D341Med (cell line): ENCODE measurements at regions not wholly inside any gene's neighbourhood (a gene's known extent, or its start where the extent isn't known, plus 50 kb on each side); places are given as distances from the start of the nearest gene placed in this dataset.
"Not testable (repeated sequence)": the region's sequence is repeated elsewhere in the genome, so short reads cannot be mapped to it uniquely, and the experiment has no call there.

ENCODE experiments used
- DNase-seq: peaks from one replicate; pipeline ENCODE4 v3.0.0; 2012; ENCODE audit warnings: low spot score

DNA sequence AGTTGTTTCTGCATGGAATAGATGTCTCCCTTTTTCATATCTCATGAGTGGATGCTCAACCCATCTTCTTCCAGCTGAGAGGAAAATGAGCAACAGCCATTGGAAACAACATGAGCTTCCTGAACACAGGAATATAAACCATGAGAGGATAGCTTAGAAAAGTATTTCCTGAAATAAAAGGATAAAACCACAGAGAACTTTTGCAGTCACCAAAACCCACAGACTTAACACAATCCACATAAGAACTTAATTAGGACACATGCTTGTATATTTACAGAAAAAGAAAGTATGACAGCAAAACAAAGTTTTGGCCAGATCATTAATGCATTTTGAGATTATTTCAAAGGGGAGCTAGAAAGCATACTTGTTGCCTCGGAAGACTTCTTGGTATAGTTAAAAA is 180.5 kb upstream of the RASGRP1 start:
- DNase-seq = no peak

DNA sequence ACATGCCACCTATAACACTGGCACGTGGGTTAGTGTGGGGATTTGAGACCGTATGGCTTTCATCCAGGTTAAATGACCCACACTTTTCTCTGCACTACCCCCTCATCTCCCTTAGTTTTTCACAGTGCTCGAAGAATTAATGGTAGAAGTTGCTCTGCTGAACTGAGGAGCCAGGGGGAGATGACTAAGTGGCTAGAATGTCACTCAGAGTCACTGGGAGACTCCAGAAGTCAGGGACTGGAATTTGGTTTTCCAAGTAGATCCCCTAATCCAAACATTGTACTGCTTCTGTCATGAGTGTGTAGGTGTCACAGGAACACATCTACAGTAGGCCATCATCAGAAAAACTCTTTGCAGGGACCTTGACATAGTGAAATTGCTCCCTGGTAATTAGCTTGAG is 181.0 kb upstream of the RASGRP1 start:
- DNase-seq = no peak

- no peak for DNase-seq
Measured at GRCh38 chr15:38746211-38746610, 181.6 kb upstream of the RASGRP1 start.

- no peak for DNase-seq
Measured at GRCh38 chr15:38748710-38749109, 184.1 kb upstream of the RASGRP1 start.

- DNase-seq = no peak
Measured at GRCh38 chr15:38750786-38751185, 186.2 kb upstream of the RASGRP1 start.

GRCh38 chr15:38755718-38756117 is 191.1 kb upstream of the RASGRP1 start:
- DNase-seq = no peak

GRCh38 chr15:38756441-38756840 is 191.8 kb upstream of the RASGRP1 start:
- no peak for DNase-seq

DNA sequence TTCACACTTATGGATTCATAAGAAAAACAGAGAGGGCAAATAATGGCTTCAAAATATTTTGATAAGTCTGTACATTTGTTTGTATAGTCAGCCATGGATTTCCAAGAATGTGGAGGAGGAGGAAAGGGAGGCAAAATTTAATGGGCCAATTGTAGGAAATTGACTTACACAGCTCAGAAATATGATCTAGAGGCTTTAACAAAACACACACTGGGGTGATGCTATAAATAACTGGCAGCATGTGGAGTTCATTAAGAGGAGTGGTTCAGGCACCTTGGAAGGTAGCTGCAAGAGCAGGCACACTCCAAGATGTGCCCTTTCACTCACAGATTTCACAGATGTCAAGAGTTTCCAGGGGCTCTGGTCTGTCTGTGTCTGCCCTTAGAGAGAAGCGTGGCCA is 193.4 kb upstream of the RASGRP1 start:
- no peak for DNase-seq

- no peak for DNase-seq
Measured at GRCh38 chr15:38761681-38762080, 197.1 kb upstream of the RASGRP1 start.

- no peak for DNase-seq
Measured at GRCh38 chr15:38768970-38769369, 204.4 kb upstream of the RASGRP1 start.

DNA sequence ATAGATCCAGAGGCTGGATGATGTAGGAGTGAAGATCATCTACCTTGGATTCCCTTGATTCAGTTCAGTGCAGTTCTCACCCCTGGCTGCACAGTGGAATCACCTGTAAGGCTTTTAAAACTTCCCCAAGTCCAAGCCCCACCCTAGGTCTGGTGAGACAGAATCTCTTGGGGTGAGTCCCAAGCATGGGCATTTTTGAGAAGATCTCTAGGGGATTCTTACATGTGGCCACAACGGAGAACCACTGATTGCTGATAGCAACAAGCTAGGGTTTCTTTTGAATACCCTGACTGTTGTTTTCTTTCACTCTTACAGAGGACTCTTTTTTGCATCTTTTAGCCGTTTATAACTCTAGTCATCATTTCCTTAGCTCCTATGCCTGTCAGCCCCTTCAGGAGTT is 204.9 kb upstream of the RASGRP1 start:
- no peak for DNase-seq

- DNase-seq = not testable (repeated sequence)
Measured at GRCh38 chr15:38774076-38774475, 209.5 kb upstream of the RASGRP1 start.

DNA sequence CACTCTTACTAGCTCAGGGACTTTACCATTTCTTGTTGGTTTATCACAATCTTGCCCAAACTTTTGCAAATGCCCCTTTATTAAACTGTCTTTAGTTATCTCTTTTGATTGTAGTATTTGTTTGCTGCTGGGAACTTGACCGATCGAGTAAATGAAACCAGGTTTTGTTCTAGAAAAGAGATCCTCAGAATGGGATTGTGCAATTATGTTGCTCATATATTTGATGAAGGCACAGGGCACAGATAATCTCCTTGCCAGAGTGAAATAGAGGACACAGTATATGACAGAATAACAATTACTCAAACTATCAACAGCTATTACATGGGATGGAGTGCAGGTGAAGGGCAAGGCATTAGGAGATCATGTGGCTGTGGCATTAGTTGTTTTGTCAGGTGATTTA is 216.6 kb upstream of the RASGRP1 start:
- DNase-seq = no peak

GRCh38 chr15:38782156-38782555 is 217.5 kb upstream of the RASGRP1 start:
- no peak for DNase-seq

DNA sequence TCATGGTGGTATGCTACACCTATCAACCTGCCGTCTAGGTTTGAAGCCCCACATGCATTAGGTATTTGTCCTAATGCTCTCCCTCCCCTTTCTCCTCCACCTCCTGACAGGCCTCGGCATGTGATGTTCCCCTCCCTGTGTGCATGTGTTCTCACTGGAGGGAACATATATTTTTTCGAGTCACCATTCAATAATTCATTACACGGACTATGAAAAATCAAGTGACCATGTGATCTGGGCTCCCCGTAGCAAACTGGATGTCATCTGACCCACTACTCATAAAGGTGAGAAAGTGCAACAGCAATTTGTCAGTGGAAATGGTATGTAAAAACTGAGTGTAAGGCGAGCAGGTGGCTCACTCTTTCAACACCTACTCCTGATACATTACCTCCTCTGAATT is 224.3 kb upstream of the RASGRP1 start:
- DNase-seq = no peak

DNA sequence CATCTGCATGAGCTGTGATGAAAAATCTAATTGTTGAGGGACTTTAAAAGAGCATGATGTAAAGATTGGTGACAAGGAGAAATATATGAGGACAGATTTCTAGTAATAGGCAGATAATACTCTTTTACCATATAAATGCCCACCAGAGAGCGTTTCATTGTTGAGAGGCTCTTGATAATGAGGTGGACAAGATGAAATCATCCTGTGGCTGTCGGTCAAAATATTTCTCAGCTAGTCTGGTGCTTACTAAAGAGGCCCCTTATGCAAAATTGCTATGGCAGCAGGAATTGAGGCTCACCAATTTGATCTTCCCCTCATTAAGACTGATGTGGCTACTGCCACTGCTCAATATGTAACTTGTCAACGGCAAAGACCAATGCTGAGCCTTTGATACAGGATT is 225.0 kb upstream of the RASGRP1 start:
- no peak for DNase-seq

DNA sequence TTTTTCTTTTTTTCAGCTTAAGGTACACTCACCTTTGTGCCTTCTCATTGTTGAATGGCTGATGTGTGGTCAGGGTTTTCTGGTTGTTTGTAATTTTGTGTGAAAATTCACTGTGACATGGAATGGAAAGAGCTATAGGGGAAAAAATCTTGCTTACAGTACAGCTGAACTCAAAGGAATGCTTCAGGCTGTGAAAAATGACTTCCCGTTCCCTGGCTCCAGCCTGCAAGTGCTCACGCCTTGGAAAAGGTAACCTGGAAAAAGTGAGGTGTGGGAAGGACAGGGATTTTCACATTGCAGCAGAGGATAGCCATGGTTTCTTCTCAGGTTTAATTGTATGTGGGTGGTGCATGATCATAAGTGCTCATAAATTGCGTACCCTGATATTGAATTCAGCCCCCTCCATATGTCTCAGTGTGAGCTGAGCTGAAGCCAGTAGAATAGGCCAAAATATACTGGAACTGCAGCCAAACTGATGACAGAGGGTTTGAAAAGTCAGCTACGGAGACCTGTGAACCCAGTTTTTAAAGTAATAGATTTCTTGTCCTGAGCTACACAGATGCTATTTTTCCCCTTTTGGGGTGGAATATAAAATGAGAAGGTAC is 228.7 kb upstream of the RASGRP1 start:
- no peak for DNase-seq

- DNase-seq = no peak
Measured at GRCh38 chr15:38795471-38796245, 231.0 kb upstream of the RASGRP1 start.

DNA sequence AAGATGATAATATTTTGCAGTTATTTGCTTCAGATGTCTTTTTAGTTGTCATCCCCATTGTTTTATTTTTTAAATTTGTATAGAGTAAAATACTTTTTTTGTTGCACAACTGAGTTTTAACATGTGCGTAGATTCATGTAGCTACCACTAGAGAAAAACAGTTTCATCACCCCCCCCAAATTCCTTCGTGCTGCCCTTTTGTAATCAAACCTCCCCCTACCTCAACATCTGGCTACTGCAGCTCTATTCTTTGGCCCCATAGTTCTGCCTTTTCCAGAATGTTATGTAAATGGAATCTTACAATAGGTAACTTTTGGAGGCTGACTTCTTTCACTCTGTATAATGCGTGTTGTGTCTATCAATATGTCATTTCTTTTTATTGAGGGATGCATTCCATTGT is 232.0 kb upstream of the RASGRP1 start:
- no peak for DNase-seq

GRCh38 chr15:38797506-38797905 is 232.9 kb upstream of the RASGRP1 start:
- not testable (repeated sequence) for DNase-seq

DNA sequence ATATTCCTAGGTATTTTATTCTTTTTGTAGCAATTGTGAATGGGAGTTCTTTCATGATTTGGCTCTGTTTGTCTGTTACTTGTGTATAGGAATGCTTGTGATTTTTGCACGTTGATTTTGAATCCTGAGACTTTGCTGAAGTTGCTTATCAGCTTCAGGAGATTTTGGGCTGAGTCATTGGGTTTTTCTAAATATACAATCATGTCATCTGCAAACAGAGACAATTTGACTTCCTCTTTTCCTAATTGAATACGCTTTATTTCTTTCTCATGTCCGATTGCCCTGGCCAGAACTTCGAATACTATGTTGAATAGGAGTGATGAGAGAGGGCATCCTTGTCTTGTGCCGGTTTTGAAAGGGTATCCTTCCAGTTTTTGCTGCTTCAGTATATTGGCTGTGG is 234.6 kb upstream of the RASGRP1 start:
- not testable (repeated sequence) for DNase-seq

DNA sequence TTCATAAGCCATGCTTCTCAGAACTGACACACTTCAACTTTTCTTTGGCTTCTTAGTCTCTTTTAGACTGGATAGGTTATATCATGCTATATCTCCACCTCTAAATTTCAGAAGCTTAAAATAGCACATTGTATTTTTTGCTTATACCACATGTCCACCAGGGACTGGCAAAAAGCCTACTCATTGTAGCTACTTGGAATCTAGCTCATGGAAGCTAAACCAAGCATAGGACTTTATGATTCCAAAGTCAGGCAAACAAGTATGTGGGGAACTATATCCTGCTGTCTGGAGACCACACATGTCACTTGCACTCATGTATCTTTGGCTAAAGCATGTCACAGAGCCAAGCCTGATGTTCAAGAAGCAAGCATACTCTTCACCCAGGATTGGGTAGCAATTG is 245.0 kb upstream of the RASGRP1 start:
- DNase-seq = no peak

- no peak for DNase-seq
Measured at GRCh38 chr15:38810686-38811085, 246.1 kb upstream of the RASGRP1 start.

DNA sequence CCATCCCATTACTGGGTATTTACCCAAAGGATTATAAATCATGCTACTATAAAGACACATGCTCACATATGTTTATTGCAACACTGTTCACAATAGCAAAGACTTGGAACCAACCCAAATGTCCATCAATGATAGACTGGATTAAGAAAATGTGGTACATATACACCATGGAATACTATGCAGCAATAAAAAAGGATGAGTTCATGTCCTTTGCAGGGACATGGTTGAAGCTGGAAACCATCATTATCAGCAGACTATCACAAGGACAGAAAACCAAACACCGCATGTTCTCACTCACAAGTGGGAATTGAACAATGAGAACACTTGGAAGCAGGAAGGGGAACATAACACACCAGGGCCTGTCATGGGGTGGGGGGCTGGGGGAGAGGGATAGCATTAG is 249.6 kb upstream of the RASGRP1 start:
- not testable (repeated sequence) for DNase-seq
